ENCODE measurements at regions not wholly inside any gene's neighbourhood (a gene's known extent, or its start where the extent isn't known, plus 50 kb on each side); places are given as distances from the start of the nearest gene placed in this dataset.
"Not testable (repeated sequence)": the region's sequence is repeated elsewhere in the genome, so short reads cannot be mapped to it uniquely, and the experiment has no call there.

DNA sequence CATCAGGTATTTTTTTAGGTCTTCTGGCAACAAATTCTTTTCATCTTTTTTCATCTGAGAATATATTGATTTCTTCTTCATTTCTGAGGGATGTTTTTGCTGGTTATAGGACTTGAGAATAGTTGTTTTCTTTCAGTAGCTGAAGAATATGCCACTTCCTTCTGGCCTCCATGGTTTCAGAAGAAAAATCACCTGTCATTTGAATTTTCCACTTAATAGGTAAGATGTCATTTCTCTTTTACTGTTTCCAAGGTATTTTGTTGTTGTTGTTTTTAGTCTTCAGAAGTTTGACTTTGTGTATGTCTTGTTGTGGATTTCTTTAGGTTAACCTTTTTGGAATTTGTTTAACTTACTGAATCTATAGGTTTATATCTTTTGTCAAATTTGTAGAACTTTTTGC lies 257.8 kb upstream of the AMIGO2 start:
- H3K4me3 Mint-ChIP-seq: no peak overlapping the region
- no peak overlapping the region for H3K27ac Mint-ChIP-seq

DNA sequence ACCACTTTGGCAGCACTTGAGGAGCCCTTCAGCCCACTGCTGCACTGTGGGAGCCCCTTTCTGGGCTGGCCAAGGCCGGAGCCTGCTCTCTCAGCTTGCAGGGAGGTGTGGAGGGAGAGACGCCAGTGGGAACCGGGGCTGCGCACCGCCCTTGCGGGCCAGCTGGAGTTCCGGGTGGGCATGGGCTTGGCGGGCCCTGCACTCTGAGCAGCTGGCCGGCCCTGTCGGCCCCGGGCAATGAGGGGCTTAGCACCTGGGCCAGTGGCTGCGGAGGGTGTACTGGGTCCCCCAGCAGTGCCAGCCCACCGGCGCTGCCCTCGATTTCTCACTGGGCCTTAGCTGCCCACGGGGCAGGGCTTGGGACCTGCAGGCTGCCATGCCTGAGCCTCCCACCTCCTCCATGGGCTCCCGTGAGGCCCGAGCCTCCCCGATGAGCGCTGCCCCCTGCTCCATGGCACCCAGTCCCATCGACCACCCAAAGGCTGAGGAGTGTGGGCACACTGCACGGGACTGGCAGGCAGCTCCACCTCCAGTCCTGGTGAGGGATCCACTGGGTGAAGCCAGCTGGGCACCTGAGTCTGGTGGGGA lies 253.6 kb upstream of the AMIGO2 start:
- peaks cover 31% of the 10 kb centered on the region for H3K4me1 Mint-ChIP-seq (ENCODE audit: low read depth)
- ATAC-seq (ENCODE audit: poor library complexity); POLR2A ChIA-PET; H3K9me3 Mint-ChIP-seq; intact Hi-C loops (cut with DNase I, micrococcal nuclease); H3K4me3 ChIP-seq (ENCODE audit: low read length); H3K27me3 Mint-ChIP-seq; H3K4me1 ChIP-seq (ENCODE audit: insufficient read depth, low read length); H3K27ac Mint-ChIP-seq; H3K36me3 Mint-ChIP-seq (ENCODE audit: low read depth); H3K27me3 ChIP-seq (ENCODE audit: control insufficient read depth in 1 of 2, insufficient read depth in 2 of 2, low read length in 2 of 2); H3K27ac ChIP-seq (ENCODE audit: low read depth in 1 of 2, low read length in 2 of 2); H3K36me3 ChIP-seq (ENCODE audit: insufficient read depth, low read length); DNase-seq; CTCF ChIA-PET; H3K9me3 ChIP-seq (ENCODE audit: control insufficient read depth in 1 of 2, insufficient read depth in 1 of 2, low read length in 2 of 2); H3K4me3 Mint-ChIP-seq: not testable (repeated sequence)

More for the DNA sequence above, 257.8 kb upstream of the AMIGO2 start:
- Histone ChIP-seq H3K9me3 (ENCODE audit: control insufficient read depth in 1 of 2, insufficient read depth in 1 of 2, low read length in 2 of 2) (peaks cover 0 to 7% of the 10 kb centered on the region in 2 experiments), H3K36me3 (ENCODE audit: insufficient read depth, low read length) (no peaks in the 10 kb centered on the region), H3K27me3 (ENCODE audit: control insufficient read depth in 1 of 2, insufficient read depth in 2 of 2, low read length in 2 of 2) (no peaks in the 10 kb centered on the region), H3K27ac (ENCODE audit: low read depth in 1 of 2, low read length in 2 of 2) (no peak overlapping the region), H3K4me3 (ENCODE audit: low read length) (no peak overlapping the region), H3K4me1 (ENCODE audit: insufficient read depth, low read length) (no peaks in the 10 kb centered on the region)
- H3K9me3 Mint-ChIP-seq: peaks cover 5% of the 10 kb centered on the region
- ATAC-seq (ENCODE audit: poor library complexity) (no peak), DNase-seq (no peak)
- intact Hi-C loops (cut with DNase I, micrococcal nuclease): no loop called here
- TF ChIP-seq, protein P1, sequence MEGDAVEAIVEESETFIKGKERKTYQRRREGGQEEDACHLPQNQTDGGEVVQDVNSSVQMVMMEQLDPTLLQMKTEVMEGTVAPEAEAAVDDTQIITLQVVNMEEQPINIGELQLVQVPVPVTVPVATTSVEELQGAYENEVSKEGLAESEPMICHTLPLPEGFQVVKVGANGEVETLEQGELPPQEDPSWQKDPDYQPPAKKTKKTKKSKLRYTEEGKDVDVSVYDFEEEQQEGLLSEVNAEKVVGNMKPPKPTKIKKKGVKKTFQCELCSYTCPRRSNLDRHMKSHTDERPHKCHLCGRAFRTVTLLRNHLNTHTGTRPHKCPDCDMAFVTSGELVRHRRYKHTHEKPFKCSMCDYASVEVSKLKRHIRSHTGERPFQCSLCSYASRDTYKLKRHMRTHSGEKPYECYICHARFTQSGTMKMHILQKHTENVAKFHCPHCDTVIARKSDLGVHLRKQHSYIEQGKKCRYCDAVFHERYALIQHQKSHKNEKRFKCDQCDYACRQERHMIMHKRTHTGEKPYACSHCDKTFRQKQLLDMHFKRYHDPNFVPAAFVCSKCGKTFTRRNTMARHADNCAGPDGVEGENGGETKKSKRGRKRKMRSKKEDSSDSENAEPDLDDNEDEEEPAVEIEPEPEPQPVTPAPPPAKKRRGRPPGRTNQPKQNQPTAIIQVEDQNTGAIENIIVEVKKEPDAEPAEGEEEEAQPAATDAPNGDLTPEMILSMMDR (IDR thresholded peaks at IDR 0.05): no peak
- no peaks in the 10 kb centered on the region for H3K27me3 Mint-ChIP-seq
- POLR2A ChIA-PET: no interaction called here
- peaks cover 4% of the 10 kb centered on the region for H3K36me3 Mint-ChIP-seq (ENCODE audit: low read depth)
- H3K4me1 Mint-ChIP-seq (ENCODE audit: low read depth): peaks cover 11% of the 10 kb centered on the region
- CTCF ChIA-PET: no interaction called here

- Histone ChIP-seq H3K4me1 (ENCODE audit: insufficient read depth, low read length) (peaks cover 3% of the 10 kb centered on the region), H3K36me3 (ENCODE audit: insufficient read depth, low read length) (no peaks in the 10 kb centered on the region), H3K4me3 (ENCODE audit: low read length) (no peak overlapping the region), H3K27ac (ENCODE audit: low read depth in 1 of 2, low read length in 2 of 2) (no peak overlapping the region), H3K9me3 (ENCODE audit: control insufficient read depth in 1 of 2, insufficient read depth in 1 of 2, low read length in 2 of 2) (peaks cover 0 to 7% of the 10 kb centered on the region in 2 experiments), H3K27me3 (ENCODE audit: control insufficient read depth in 1 of 2, insufficient read depth in 2 of 2, low read length in 2 of 2) (no peaks in the 10 kb centered on the region)
- Mint-ChIP-seq H3K36me3 (ENCODE audit: low read depth) (no peaks in the 10 kb centered on the region), H3K9me3 (peaks cover 3% of the 10 kb centered on the region), H3K4me3 (no peak overlapping the region), H3K4me1 (ENCODE audit: low read depth) (peaks cover 29% of the 10 kb centered on the region), H3K27me3 (no peaks in the 10 kb centered on the region), H3K27ac (no peak overlapping the region)
- intact Hi-C loops (cut with DNase I, micrococcal nuclease): no loop called here
- TF ChIP-seq, protein P1 (IDR thresholded peaks at IDR 0.05): no peak
- peak in 2 of 14 experiments; percentile 9 to 37 for DNase-seq
- POLR2A ChIA-PET: interaction anchor here (1.1 kb wide), 1 partner anchor 32 kb away, joined by 5 read pairs; no protein-coding TSS in a partner anchor
- CTCF ChIA-PET: interaction anchor here (1.0 kb wide), 1 partner anchor 52 kb away, joined by 3 read pairs; no protein-coding TSS in a partner anchor
- no peak for ATAC-seq (ENCODE audit: poor library complexity)
Measured at GRCh38 chr12:47328831-47329545, 249.2 kb upstream of the AMIGO2 start.
